HG03108 (cell line): ENCODE measurements at regions not wholly inside any gene's neighbourhood (a gene's known extent, or its start where the extent isn't known, plus 50 kb on each side); places are given as distances from the start of the nearest gene placed in this dataset.
"Not testable (repeated sequence)": the region's sequence is repeated elsewhere in the genome, so short reads cannot be mapped to it uniquely, and the experiment has no call there.

Experiments
- ATAC-seq: cut with Tn5 transposase; IDR thresholded peaks from one replicate; pipeline ENCODE4 v1.9.1; 2021; ENCODE audit warnings: moderate library complexity; ENCODE audit not compliant: unreplicated experiment

DNA sequence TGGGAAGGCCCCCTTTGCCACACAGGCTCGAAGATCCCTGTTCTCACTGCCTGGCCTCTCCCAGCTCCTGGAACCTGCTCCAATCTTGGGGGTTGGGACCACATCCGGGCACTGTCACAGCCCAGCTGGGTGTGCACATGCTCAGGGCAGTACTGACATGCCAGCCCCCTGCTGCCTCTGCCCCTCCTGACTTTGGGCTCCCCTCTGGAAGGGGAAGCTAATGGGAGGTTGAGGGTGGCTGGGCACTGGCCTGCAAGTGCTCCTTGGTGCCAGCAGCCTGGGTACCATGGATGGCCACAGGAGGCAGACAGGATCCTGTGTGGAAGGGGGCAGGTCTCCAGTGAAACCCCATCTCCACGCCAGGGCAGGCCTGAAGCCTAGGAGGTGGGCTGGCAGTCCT, 126.1 kb upstream of the NOL4 start:
- ATAC-seq, result no peak

- no peak for ATAC-seq
Measured at GRCh38 chr18:34352385-34353163, 127.9 kb upstream of the NOL4 start.

DNA sequence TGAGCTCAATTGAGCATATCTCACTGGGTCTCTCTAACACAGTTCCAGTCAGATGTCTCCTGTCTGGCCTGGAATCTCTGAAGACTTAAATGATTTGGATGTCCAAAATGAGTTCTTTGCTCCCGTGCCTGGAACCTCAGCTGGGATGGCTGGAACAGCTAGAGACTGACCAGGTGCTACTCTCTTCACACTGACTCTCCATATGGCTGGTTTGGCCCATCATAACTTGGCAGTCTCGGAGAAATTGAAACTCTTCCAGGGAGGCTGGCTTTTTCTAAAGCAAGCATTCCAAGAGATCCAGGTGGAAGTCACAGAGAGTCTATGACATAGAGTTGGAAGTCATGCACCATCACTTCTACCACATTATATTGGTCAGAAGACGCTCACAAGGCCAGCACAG, 129.6 kb upstream of the NOL4 start:
- no peak for ATAC-seq

- ATAC-seq, result no peak
Measured at GRCh38 chr18:34357944-34358580, 133.3 kb upstream of the NOL4 start.

DNA sequence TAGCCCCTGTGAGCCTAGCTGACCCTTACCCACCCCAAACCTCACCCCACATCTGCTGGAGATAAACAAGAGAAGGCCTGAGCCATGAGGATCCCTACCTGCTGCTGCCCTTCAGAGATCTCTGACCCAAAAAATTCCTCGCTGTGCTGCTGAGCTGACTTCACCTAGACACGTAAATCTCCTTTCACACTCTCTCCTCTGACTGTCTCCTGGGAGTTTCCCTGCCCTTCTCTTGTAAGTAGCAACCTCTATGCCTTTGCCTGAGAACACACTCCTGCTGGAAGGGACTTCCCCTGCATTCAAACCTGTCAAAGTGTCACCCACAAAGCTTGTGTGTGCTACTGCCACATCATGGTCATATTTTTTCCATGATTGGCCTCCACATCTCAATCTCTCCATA, 134.2 kb upstream of the NOL4 start:
- peak; percentile 80 for ATAC-seq

DNA sequence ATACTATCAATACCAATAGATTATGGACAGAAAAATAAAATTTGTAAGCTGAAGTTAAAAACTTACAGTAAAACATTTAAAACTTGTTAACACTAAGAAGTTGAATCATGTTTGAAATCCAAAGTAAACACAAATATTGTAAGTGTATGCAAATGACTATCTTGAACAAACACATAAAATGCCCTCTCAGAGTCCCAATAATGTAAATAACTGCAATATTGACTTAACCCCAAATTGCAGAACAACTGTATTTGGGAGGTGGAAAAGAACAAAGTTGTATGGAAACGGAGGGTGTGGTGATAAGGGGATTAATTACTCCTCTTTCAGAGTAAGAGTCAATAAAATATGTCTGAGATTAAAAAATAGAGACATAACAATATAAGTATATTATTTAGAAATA, 140.0 kb upstream of the NOL4 start:
- no peak for ATAC-seq

DNA sequence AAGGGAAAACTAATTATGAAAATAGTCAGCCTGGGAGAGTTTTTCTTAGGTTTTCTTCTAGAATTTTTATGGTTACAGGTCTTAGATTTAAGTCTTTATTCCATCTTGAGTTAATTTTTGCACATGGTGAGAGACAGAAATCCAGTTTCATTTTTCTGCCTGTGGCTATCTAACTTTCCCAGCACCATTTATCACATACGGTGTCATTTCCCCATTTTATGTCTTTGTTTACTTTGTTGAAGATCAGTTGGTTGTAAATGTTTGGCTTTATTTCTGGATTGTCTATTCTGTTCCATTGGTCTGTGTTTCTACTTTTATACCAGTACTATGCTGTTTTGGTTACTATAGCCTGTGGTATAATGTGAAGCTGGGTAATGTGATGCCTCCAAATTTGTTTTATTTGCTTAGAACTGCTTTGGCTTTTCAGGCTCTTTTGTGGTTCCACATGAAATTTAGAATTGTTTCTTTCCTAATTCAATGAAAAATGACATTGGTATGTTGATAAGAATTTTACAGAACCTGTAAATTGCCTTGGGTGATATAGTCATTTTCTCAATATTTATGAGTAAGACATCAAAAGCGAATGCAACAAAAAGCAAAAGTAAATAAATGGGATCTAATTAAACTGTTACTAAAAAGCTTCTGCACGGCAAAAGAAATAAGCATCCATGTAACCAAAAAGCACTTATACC, 146.1 kb upstream of the NOL4 start:
- ATAC-seq, result no peak

GRCh38 chr18:34380326-34380725, 155.6 kb upstream of the NOL4 start:
- ATAC-seq, result no peak

GRCh38 chr18:34385311-34385710, 160.6 kb upstream of the NOL4 start:
- no peak for ATAC-seq

DNA sequence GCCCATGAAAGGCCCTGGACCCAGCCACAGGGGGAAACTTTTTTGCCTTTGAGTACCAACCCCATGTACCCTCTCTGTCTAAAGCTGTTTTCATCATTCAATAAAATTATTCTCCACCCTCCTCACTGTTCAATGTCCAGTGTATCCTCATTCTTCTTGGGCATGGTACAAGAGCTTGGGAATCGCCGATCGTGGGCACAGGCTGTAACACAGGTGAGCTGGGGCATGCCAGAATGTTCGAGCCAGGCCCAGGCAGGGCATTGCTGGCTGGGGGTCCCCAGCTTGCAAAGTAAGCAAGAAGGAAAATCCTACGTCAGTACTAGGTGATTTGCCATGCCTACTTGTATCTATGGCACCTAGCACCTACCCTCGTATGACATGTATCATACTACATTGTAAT, 162.1 kb upstream of the NOL4 start:
- ATAC-seq, result no peak

DNA sequence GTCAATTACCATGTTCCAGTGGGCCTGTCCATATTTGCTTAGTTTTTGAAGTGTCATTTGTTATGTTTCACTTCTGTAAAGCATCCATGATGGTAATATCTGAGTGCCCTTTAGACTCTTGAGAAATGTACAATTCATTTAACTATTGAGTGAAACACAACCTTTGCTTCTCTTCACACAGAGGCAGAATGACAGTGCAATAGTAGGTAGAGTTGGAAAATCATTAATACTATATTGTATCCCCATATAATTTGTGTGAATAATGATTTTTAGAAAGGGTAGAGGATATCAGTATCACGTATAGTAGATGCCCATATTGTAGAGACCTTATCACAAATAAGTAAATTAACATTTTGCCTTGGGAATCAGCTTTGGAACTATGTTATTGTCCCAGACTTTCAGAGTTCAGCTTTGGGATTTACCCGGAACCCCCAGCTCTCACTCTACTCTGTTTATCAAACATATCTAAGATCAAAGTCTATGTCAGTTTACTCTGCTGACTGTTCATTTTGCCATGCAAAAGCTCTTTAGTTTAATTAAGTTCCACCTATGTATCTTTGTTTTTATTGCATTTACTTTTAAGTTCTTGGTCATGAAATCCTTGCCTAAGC, 172.7 kb upstream of the NOL4 start:
- ATAC-seq, result no peak

- ATAC-seq, result no peak
Measured at GRCh38 chr18:34399892-34400291, 175.2 kb upstream of the NOL4 start.

GRCh38 chr18:34400834-34401233, 176.1 kb upstream of the NOL4 start:
- no peak for ATAC-seq

- no peak for ATAC-seq
Measured at GRCh38 chr18:34401775-34402174, 177.1 kb upstream of the NOL4 start.

DNA sequence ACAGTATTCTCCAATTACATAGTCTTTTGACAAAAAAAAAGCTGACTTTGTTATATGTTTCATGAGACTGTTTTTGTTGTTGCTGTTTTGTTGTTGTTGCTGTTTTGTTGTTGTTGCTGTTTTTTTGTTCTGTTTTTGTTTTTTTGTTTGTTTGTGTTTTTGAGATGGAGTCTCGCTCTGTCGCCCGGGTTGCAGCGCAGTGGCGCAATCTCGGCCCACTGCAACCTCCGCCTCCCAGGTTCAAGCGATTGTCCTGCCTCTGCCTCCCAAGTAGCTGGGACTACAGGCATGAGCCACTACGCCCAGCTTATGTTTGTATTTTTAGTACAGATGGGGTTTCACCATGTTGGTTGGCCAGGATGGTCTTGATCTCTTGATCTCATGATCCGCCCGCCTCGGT, 182.8 kb upstream of the NOL4 start:
- ATAC-seq, result not testable (repeated sequence)

- no peak for ATAC-seq
Measured at GRCh38 chr18:34411952-34412351, 187.2 kb upstream of the NOL4 start.

DNA sequence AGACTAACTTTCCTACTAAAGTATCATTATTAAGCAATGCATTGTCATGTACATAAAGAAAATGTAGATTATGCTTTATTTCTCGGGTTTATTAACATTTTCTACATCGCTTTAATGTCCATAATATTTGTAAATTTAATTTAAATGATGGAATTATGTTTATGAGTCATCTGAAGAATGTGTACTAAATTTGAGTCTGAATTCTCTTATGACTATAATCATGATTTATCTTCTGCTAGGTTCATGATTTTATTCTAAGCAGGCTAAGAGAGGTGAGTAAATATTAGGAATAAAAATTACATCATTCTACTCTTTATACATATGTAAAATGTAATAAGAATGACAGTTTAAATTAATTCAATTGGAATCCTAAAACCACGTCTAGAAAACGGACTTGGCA, 206.3 kb upstream of the NOL4 start:
- no peak for ATAC-seq

DNA sequence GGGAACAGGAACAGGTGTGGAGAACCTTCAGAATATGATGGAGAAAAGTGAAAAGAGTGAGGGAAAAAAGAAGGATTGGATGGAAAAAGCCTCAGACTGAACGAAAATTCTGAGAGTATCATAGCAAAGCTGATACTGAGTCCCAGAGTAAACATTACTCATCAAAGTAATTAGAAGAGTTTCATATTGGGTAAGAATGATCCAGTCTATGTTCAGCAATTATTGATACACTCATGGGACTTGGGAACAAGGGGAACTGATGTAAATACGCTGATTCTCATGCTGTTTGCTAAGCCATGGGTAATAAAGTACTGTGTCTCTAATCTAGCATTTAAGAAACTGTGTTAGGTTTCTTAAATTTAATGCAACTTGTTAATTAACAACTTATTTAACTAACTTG, 219.9 kb upstream of the NOL4 start:
- ATAC-seq, result no peak

- no peak for ATAC-seq
Measured at GRCh38 chr18:34448662-34449061, 223.9 kb upstream of the NOL4 start.

DNA sequence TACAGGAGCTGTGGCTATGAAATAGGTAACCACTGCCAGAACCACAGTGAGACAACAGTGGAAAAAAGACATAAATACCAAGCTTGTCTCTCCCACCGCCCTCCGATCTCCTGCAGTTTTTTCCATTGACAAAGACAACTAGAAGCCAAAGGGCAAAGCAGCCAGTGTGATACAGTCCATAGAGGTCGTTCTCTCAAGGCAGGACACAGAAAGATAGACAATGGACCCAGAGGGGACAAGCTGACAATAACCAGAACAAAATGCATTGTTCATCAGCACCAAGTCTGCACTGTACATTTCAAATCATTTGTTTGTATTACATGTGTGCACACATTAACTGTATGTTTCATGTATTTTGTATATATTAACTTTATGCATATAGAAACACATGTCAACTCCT, 233.0 kb upstream of the NOL4 start:
- no peak for ATAC-seq

GRCh38 chr18:34458410-34458977, 233.8 kb upstream of the NOL4 start:
- no peak for ATAC-seq
